Transverse colon (tissue), 4 donors: ENCODE measurements at regions not wholly inside any gene's neighbourhood (a gene's known extent, or its start where the extent isn't known, plus 50 kb on each side); places are given as distances from the start of the nearest gene placed in this dataset.

Source experiments
- CTCF ChIP-seq, 5 experiments: fragments of 200-600 bp in 3 of 5; fragments of 450-650 bp in 2 of 5; sonication (generic) in 3 of 5; IDR thresholded peaks; 1 replicate in 2 of 5; 2 replicates in 3 of 5; pipeline ENCODE4 v1.5.1; 2016 to 2017; ENCODE audit warnings: antibody characterized with exemption in 5 of 5, inconsistent platforms in 3 of 5, mild to moderate bottlenecking in 2 of 5, moderate library complexity in 1 of 5
- POLR2AphosphoS5 ChIP-seq, 3 donors: sonication (generic); formaldehyde crosslinking; IDR thresholded peaks; one replicate each; pipeline ENCODE4 v1.6.1; 2016; ENCODE audit warnings: antibody characterized with exemption in 3 of 3

GRCh38 chr10:80871083-80871482 lies 333.4 kb downstream of the SH2D4B start:
- TF ChIP-seq POLR2AphosphoS5 (IDR thresholded peaks at IDR 0.05) (no peak), CTCF (IDR thresholded peaks at IDR 0.05) (no peak)
